IMR-90 (cell line): ENCODE measurements at regions not wholly inside any gene's neighbourhood (a gene's known extent, or its start where the extent isn't known, plus 50 kb on each side); places are given as distances from the start of the nearest gene placed in this dataset.

Source experiments
- CTCF ChIP-seq: conservative IDR thresholded peaks from 2 replicates; pipeline ENCODE4 v1.5.1; 2012; ENCODE audit warnings: mild to moderate bottlenecking, low read depth, low read length, improper control_type of control experiment
- MAZ ChIP-seq: IDR thresholded peaks from 2 replicates; pipeline ENCODE4 v1.6.1; 2012; ENCODE audit warnings: low read depth, mild to moderate bottlenecking, low read length, improper control_type of control experiment, moderate library complexity, borderline replicate concordance
- MXI1 ChIP-seq: IDR thresholded peaks from 2 replicates; pipeline ENCODE4 v1.6.1; 2012; ENCODE audit warnings: low read depth, mild to moderate bottlenecking, low read length, moderate library complexity, borderline replicate concordance
- POLR2A ChIP-seq: IDR thresholded peaks from 2 replicates; pipeline ENCODE4 v1.6.1; 2012; ENCODE audit warnings: mild to moderate bottlenecking, low read depth, low read length

GRCh38 chr7:12785473-12785872, 98.0 kb downstream of the ARL4A start:
- TF ChIP-seq MAZ: no peak
- TF ChIP-seq CTCF: no peak
- no peak for TF ChIP-seq POLR2A
- no peak for TF ChIP-seq MXI1
